B cell (primary cell): ENCODE measurements at regions not wholly inside any gene's neighbourhood (a gene's known extent, or its start where the extent isn't known, plus 50 kb on each side); places are given as distances from the start of the nearest gene placed in this dataset.
"Not testable (repeated sequence)": the region's sequence is repeated elsewhere in the genome, so short reads cannot be mapped to it uniquely, and the experiment has no call there.

ENCODE experiments used
- ATAC-seq: fragments of 200-7000 bp; cut with Tn5 transposase; one replicate; pipeline ENCODE4 v1.10.0; 2021; ENCODE audit warnings: low read depth, mild to moderate bottlenecking, moderate number of reproducible peaks, moderate library complexity
- CTCF ChIA-PET: fragments of 350-600 bp; sonication (Branson Sonifier 250); formaldehyde crosslinking; loops from one replicate; lab custom pipeline; 2021; ENCODE audit warnings: antibody characterized with exemption, inconsistent platforms; lab: Charles Lee
- POLR2A ChIA-PET: fragments of 350-600 bp; sonication (Branson Sonifier 250); formaldehyde crosslinking; loops from one replicate; lab custom pipeline; 2021; ENCODE audit warnings: antibody characterized with exemption; lab: Charles Lee
- DNase-seq: peaks from one replicate; pipeline ENCODE4 v3.0.0; 2013
- H2AFZ ChIP-seq: 2 replicates; pipeline ENCODE4 v1.6.1; 2012; ENCODE audit warnings: mild to moderate bottlenecking, low read depth, low read length; ENCODE audit not compliant: insufficient read depth, poor library complexity, severe bottlenecking
- H3K27ac ChIP-seq, 2 donors: 1 replicate in 1 of 2; 2 replicates in 1 of 2; pipeline ENCODE4 v1.5.1; 2012 to 2013; ENCODE audit warnings: low read length in 2 of 2, mild to moderate bottlenecking in 2 of 2, moderate library complexity in 1 of 2
- H3K27me3 ChIP-seq, 4 experiments: fragments of 200-600 bp in 1 of 4; sonication (generic) in 1 of 4; replicated peaks in 1 of 4; 1 replicate in 2 of 4; 2 replicates in 2 of 4; pipeline versions ENCODE4 v1.6.1 to v1.7.0; 2013 to 2016; ENCODE audit warnings: low read length in 3 of 4, mild to moderate bottlenecking in 2 of 4, mixed read lengths in 1 of 4, moderate library complexity in 1 of 4; ENCODE audit not compliant: insufficient read depth in 4 of 4, control insufficient read depth in 3 of 4; ENCODE audit errors: control extremely low read depth in 1 of 4
- H3K36me3 ChIP-seq, 2 experiments: replicated peaks in 1 of 2; 1 replicate in 1 of 2; 2 replicates in 1 of 2; pipeline versions ENCODE4 v1.6.1 to v1.7.1; 2013; ENCODE audit warnings: low read length in 1 of 2; ENCODE audit not compliant: insufficient read depth in 2 of 2, control insufficient read depth in 1 of 2; ENCODE audit errors: control extremely low read depth in 1 of 2, extremely low read depth in 1 of 2
- H3K4me1 ChIP-seq, 2 donors: fragments of 200-600 bp in 1 of 2; sonication (generic) in 1 of 2; 1 replicate in 1 of 2; 2 replicates in 1 of 2; pipeline versions ENCODE4 v1.5.1 to v1.6.1; 2013 to 2017; ENCODE audit warnings: low read length in 2 of 2; ENCODE audit not compliant: control insufficient read depth in 2 of 2, insufficient read depth in 2 of 2
- H3K4me2 ChIP-seq: replicated peaks from 2 replicates; pipeline ENCODE3; 2012; ENCODE audit warnings: mild to moderate bottlenecking, low read depth, low read length; ENCODE audit not compliant: poor library complexity, severe bottlenecking
- H3K4me3 ChIP-seq, 5 experiments: fragments of 200-600 bp in 1 of 5; sonication (generic) in 1 of 5; 1 replicate in 3 of 5; 2 replicates in 2 of 5; pipeline versions ENCODE4 v1.5.1 to v1.7.0; 2011 to 2016; ENCODE audit warnings: low read length in 4 of 5, mild to moderate bottlenecking in 4 of 5, low read depth in 2 of 5, control low read depth in 1 of 5, moderate library complexity in 1 of 5; ENCODE audit not compliant: insufficient read depth in 1 of 5; ENCODE audit errors: control extremely low read depth in 1 of 5, extremely low read depth in 1 of 5
- H3K79me2 ChIP-seq: fragments of 200-600 bp; sonication (generic); one replicate; pipeline ENCODE4 v1.6.0; 2016; ENCODE audit warnings: low read length; ENCODE audit not compliant: control insufficient read depth, insufficient read depth
- H3K9ac ChIP-seq: fragments of 200-600 bp; sonication (generic); 2 replicates; pipeline ENCODE4 v1.6.1; 2017; ENCODE audit warnings: mild to moderate bottlenecking, low read length, moderate library complexity
- H3K9me3 ChIP-seq, 3 donors: one replicate each; pipeline versions ENCODE4 v1.6.1 to v1.7.1; 2013; ENCODE audit warnings: low read length in 2 of 3; ENCODE audit not compliant: control insufficient read depth in 2 of 3, insufficient read depth in 1 of 3; ENCODE audit errors: control extremely low read depth in 1 of 3
- H4K20me1 ChIP-seq: 2 replicates; pipeline ENCODE4 v1.6.0; 2012; ENCODE audit warnings: mild to moderate bottlenecking, low read length; ENCODE audit not compliant: insufficient read depth, control insufficient read depth, poor library complexity, severe bottlenecking
- H3K27ac Mint-ChIP-seq: one replicate; pipeline ENCODE4 v1.8.0; 2021; ENCODE audit warnings: mixed read lengths
- H3K27me3 Mint-ChIP-seq: one replicate; pipeline ENCODE4 v1.8.0; 2021; ENCODE audit warnings: mixed read lengths
- H3K4me1 Mint-ChIP-seq: one replicate; pipeline ENCODE4 v1.8.0; 2021; ENCODE audit warnings: mixed read lengths
- H3K4me3 Mint-ChIP-seq: one replicate; pipeline ENCODE4 v1.8.0; 2021; ENCODE audit warnings: mixed read lengths
- H3K9me3 Mint-ChIP-seq: one replicate; pipeline ENCODE4 v1.8.0; 2022; ENCODE audit warnings: mixed read lengths; ENCODE audit not compliant: insufficient read depth
- CTCF ChIP-seq: fragments of 200-600 bp; IDR thresholded peaks from one replicate; pipeline ENCODE4 v1.8.0; 2022; ENCODE audit warnings: antibody characterized with exemption, mild to moderate bottlenecking
- EZH2 ChIP-seq: IDR thresholded peaks from 2 replicates; pipeline ENCODE4 v1.6.1; 2012; ENCODE audit warnings: borderline replicate concordance, low read depth, mild to moderate bottlenecking, moderate library complexity, low read length; ENCODE audit not compliant: insufficient read depth, poor library complexity, severe bottlenecking
- whole genome bisulfite sequencing: methylation state at CpG from one replicate; pipeline ENCODE4 v1.1.5; 2013; ENCODE audit warnings: missing lambda C conversion rate; ENCODE audit not compliant: insufficient coverage; 5-methylcytosine and 5-hydroxymethylcytosine counted together
- intact Hi-C: fragments of 100-400 bp; cut with micrococcal nuclease; formaldehyde crosslinking; loops from one replicate; pipeline ENCODE4 v1.10.0; 2022

GRCh38 chr2:55802067-55802466 lies 108.4 kb upstream of the PNPT1 start:
- Mint-ChIP-seq H3K4me1 (no peaks in the 10 kb centered on the region), H3K27ac (no peak overlapping the region), H3K9me3 (no peaks in the 10 kb centered on the region), H3K4me3 (no peak overlapping the region), H3K27me3 (peaks cover 7% of the 10 kb centered on the region)
- Histone ChIP-seq H3K4me1 (no peaks in the 10 kb centered on the region), H3K4me2 (no peak overlapping the region), H3K4me3 (no peak overlapping the region), H3K27me3 (no peaks in the 10 kb centered on the region), H3K36me3 (no peaks in the 10 kb centered on the region), H3K9me3 (no peaks in the 10 kb centered on the region), H3K27ac (no peak overlapping the region), H4K20me1 (no peaks in the 10 kb centered on the region), H3K9ac (no peak overlapping the region), H2AFZ (no peak overlapping the region), H3K79me2 (no peaks in the 10 kb centered on the region)
- WGBS, result 91% methylated on average over 1 of the region's 2 CpGs
- ChIA-PET CTCF (no interaction called here), POLR2A (no interaction called here)
- TF ChIP-seq CTCF (no peak), EZH2 (no peak)
- ATAC-seq (no peak), DNase-seq (no peak)
- intact Hi-C loops, result no loop called here

GRCh38 chr2:55801436-55801835 lies 107.8 kb upstream of the PNPT1 start:
- H3K4me1 ChIP-seq, result no peaks in the 10 kb centered on the region
- TF ChIP-seq CTCF, result no peak
- TF ChIP-seq EZH2, result no peak
- H3K9me3 ChIP-seq, result no peaks in the 10 kb centered on the region
- H3K9ac ChIP-seq, result no peak overlapping the region
- no peaks in the 10 kb centered on the region for H3K79me2 ChIP-seq
- ATAC-seq, result no peak
- ChIA-PET POLR2A (no interaction called here), CTCF (no interaction called here)
- intact Hi-C loops, result no loop called here
- Mint-ChIP-seq H3K4me3 (no peak overlapping the region), H3K4me1 (no peaks in the 10 kb centered on the region), H3K9me3 (no peaks in the 10 kb centered on the region), H3K27ac (no peak overlapping the region), H3K27me3 (peaks cover 7% of the 10 kb centered on the region)
- no peak overlapping the region for H3K27ac ChIP-seq
- H2AFZ ChIP-seq, result no peak overlapping the region
- H3K36me3 ChIP-seq, result no peaks in the 10 kb centered on the region
- WGBS, result 100% methylated on average over 1 of the region's 1 CpG
- H3K4me2 ChIP-seq, result no peak overlapping the region
- no peaks in the 10 kb centered on the region for H3K27me3 ChIP-seq
- no peaks in the 10 kb centered on the region for H4K20me1 ChIP-seq
- no peak for DNase-seq
- no peak overlapping the region for H3K4me3 ChIP-seq

GRCh38 chr2:55799624-55800023 lies 106.0 kb upstream of the PNPT1 start:
- CTCF ChIA-PET, ATAC-seq, H4K20me1 ChIP-seq, H3K4me1 Mint-ChIP-seq, H3K4me2 ChIP-seq, H3K4me1 ChIP-seq, H3K27me3 Mint-ChIP-seq, H3K4me3 Mint-ChIP-seq, H3K9me3 Mint-ChIP-seq, POLR2A ChIA-PET, intact Hi-C loops, H3K4me3 ChIP-seq, H3K27me3 ChIP-seq, H2AFZ ChIP-seq, H3K9me3 ChIP-seq, DNase-seq, H3K27ac Mint-ChIP-seq, H3K36me3 ChIP-seq, H3K79me2 ChIP-seq, H3K9ac ChIP-seq, H3K27ac ChIP-seq: not testable (repeated sequence)
- WGBS, result 100% methylated on average over 6 of the region's 14 CpGs
